ENCODE measurements at regions not wholly inside any gene's neighbourhood (a gene's known extent, or its start where the extent isn't known, plus 50 kb on each side); places are given as distances from the start of the nearest gene placed in this dataset.

GRCh38 chr10:77713521-77714280 lies 76.1 kb upstream of the KCNMA1 start:
- DNase-seq (no peak), ATAC-seq (no peak)
- intact Hi-C loops (cut with DNase I), result loop anchor here (5.0 to 10.0 kb wide), 2 partner anchors 546 to 549 kb away; no protein-coding TSS in a partner anchor

GRCh38 chr10:77712207-77712606 lies 74.6 kb upstream of the KCNMA1 start:
- intact Hi-C loops (cut with DNase I), result loop anchor here (5.0 to 10.0 kb wide), 2 partner anchors 545 to 547 kb away; no protein-coding TSS in a partner anchor
- no peak for DNase-seq
- no peak for ATAC-seq

- intact Hi-C loops (cut with DNase I), result loop anchor here (5.0 to 10.0 kb wide), 2 partner anchors 544 to 547 kb away; no protein-coding TSS in a partner anchor
- DNase-seq (no peak), ATAC-seq (no peak)
Observed at GRCh38 chr10:77711683-77712049, 74.1 kb upstream of the KCNMA1 start.

- DNase-seq (peak; percentile 76), ATAC-seq (peak; percentile 93 to 98)
- intact Hi-C loops (cut with DNase I), result loop anchor here (5.0 to 10.0 kb wide), 2 partner anchors 544 to 546 kb away; no protein-coding TSS in a partner anchor
Observed at GRCh38 chr10:77710759-77711682, 73.4 kb upstream of the KCNMA1 start.

GRCh38 chr10:77710081-77710551 lies 72.5 kb upstream of the KCNMA1 start:
- intact Hi-C loops (cut with DNase I), result loop anchor here (5.0 to 10.0 kb wide), 2 partner anchors 543 to 545 kb away; no protein-coding TSS in a partner anchor
- ATAC-seq (no peak), DNase-seq (no peak)

GRCh38 chr10:77707570-77707969 lies 70.0 kb upstream of the KCNMA1 start:
- DNase-seq (no peak), ATAC-seq (no peak)
- intact Hi-C loops (cut with DNase I), result no loop called here

GRCh38 chr10:77702166-77702565 lies 64.6 kb upstream of the KCNMA1 start:
- DNase-seq, result no peak

GRCh38 chr10:77700086-77700485 lies 62.5 kb upstream of the KCNMA1 start:
- ATAC-seq, result no peak
- intact Hi-C loops (cut with DNase I), result no loop called here

More at GRCh38 chr10:77702166-77702565, 64.6 kb upstream of the KCNMA1 start:
- intact Hi-C loops (cut with DNase I), result no loop called here
- ATAC-seq, result no peak

GRCh38 chr10:77699080-77699645 lies 61.6 kb upstream of the KCNMA1 start:
- DNase-seq (no peak), ATAC-seq (no peak)
- intact Hi-C loops (cut with DNase I), result no loop called here

More at GRCh38 chr10:77700086-77700485, 62.5 kb upstream of the KCNMA1 start:
- DNase-seq, result no peak

- no peak for ATAC-seq
- DNase-seq, result no peak
- intact Hi-C loops (cut with DNase I), result no loop called here
Observed at GRCh38 chr10:77698267-77698931, 60.8 kb upstream of the KCNMA1 start.

- no peak for ATAC-seq
- intact Hi-C loops (cut with DNase I), result no loop called here
Observed at GRCh38 chr10:77696584-77696983, 59.0 kb upstream of the KCNMA1 start.

GRCh38 chr10:77695186-77695585 lies 57.6 kb upstream of the KCNMA1 start:
- DNase-seq (no peak), ATAC-seq (no peak)
- intact Hi-C loops (cut with DNase I), result no loop called here

More at GRCh38 chr10:77696584-77696983, 59.0 kb upstream of the KCNMA1 start:
- no peak for DNase-seq

- no peak for DNase-seq
- no peak for ATAC-seq
- intact Hi-C loops (cut with DNase I), result no loop called here
Observed at GRCh38 chr10:77692782-77693181, 55.2 kb upstream of the KCNMA1 start.

- ATAC-seq (no peak), DNase-seq (no peak)
- intact Hi-C loops (cut with DNase I), result no loop called here
Observed at GRCh38 chr10:77689339-77689738, 51.7 kb upstream of the KCNMA1 start.

- ATAC-seq (no peak), DNase-seq (no peak)
- intact Hi-C loops (cut with DNase I), result no loop called here
Observed at GRCh38 chr10:77687621-77688020, 50.0 kb upstream of the KCNMA1 start.
